GM23248 (cell line): ENCODE measurements at regions not wholly inside any gene's neighbourhood (a gene's known extent, or its start where the extent isn't known, plus 50 kb on each side); places are given as distances from the start of the nearest gene placed in this dataset.

ENCODE experiments used
- DNase-seq: peaks from one replicate; pipeline ENCODE4 v3.0.0-alpha.2; 2015
- H2AFZ ChIP-seq: fragments of 200-600 bp; sonication (generic); 2 replicates; pipeline ENCODE4 v1.6.1; 2016; ENCODE audit warnings: antibody characterized with exemption
- H3F3A ChIP-seq: fragments of 200-600 bp; sonication (generic); 2 replicates; pipeline ENCODE4 v1.6.1; 2016; ENCODE audit warnings: mild to moderate bottlenecking, antibody characterized with exemption, mixed run types; ENCODE audit not compliant: insufficient read depth
- H3K27ac ChIP-seq: fragments of 200-600 bp; sonication (generic); 2 replicates; pipeline ENCODE4 v1.5.1; 2016; ENCODE audit warnings: mild to moderate bottlenecking
- H3K27me3 ChIP-seq: fragments of 200-600 bp; sonication (generic); replicated peaks from 2 replicates; pipeline ENCODE4 v1.6.1; 2016; ENCODE audit warnings: mild to moderate bottlenecking; ENCODE audit not compliant: insufficient read depth
- H3K36me3 ChIP-seq: fragments of 200-600 bp; sonication (generic); 2 replicates; pipeline ENCODE4 v1.6.1; 2016; ENCODE audit warnings: low read depth, mild to moderate bottlenecking
- H3K4me1 ChIP-seq: fragments of 200-600 bp; sonication (generic); 2 replicates; pipeline ENCODE4 v1.6.1; 2016; ENCODE audit warnings: mild to moderate bottlenecking; ENCODE audit not compliant: insufficient read depth
- H3K4me2 ChIP-seq: fragments of 200-600 bp; sonication (generic); one replicate; pipeline ENCODE4 v1.6.1; 2016; ENCODE audit warnings: mild to moderate bottlenecking; ENCODE audit not compliant: unreplicated experiment
- H3K4me3 ChIP-seq: fragments of 200-600 bp; sonication (generic); 2 replicates; pipeline ENCODE4 v1.5.1; 2016; ENCODE audit warnings: mild to moderate bottlenecking
- H3K79me2 ChIP-seq: fragments of 200-600 bp; sonication (generic); 2 replicates; pipeline ENCODE4 v1.6.1; 2016; ENCODE audit warnings: mild to moderate bottlenecking; ENCODE audit not compliant: insufficient read depth
- H3K9ac ChIP-seq: fragments of 200-600 bp; sonication (generic); 2 replicates; pipeline ENCODE4 v1.6.1; 2016; ENCODE audit warnings: mild to moderate bottlenecking
- H3K9me2 ChIP-seq: fragments of 200-600 bp; sonication (generic); 2 replicates; pipeline ENCODE4 v1.6.1; 2016; ENCODE audit warnings: mixed run types, mild to moderate bottlenecking, moderate library complexity; ENCODE audit not compliant: insufficient read depth
- H3K9me3 ChIP-seq: fragments of 200-600 bp; sonication (generic); one replicate; pipeline ENCODE4 v1.6.1; 2017; ENCODE audit warnings: low read depth
- H4K20me1 ChIP-seq: fragments of 200-600 bp; sonication (generic); 2 replicates; pipeline ENCODE4 v1.6.0; 2016; ENCODE audit not compliant: insufficient read depth
- EZH2 ChIP-seq: fragments of 200-600 bp; sonication (generic); IDR thresholded peaks from 2 replicates; pipeline ENCODE4 v1.6.1; 2018; ENCODE audit warnings: antibody characterized with exemption, mild to moderate bottlenecking; ENCODE audit not compliant: insufficient read depth, poor library complexity, severe bottlenecking
- EZH2phosphoT487 ChIP-seq: fragments of 200-600 bp; sonication (generic); IDR thresholded peaks from 2 replicates; pipeline ENCODE4 v1.6.1; 2018; ENCODE audit warnings: antibody characterized with exemption, moderate library complexity, mild to moderate bottlenecking, low read depth; ENCODE audit not compliant: insufficient read depth
- WGBS, 2 experiments: methylation state at CpG; one replicate each; pipeline ENCODE4 v1.1.6; 2015 to 2017; ENCODE audit warnings: low lambda C conversion rate in 2 of 2, low coverage in 1 of 2; ENCODE audit errors: missing lambda C conversion rate in 2 of 2; 5-methylcytosine and 5-hydroxymethylcytosine counted together
- in situ Hi-C: fragments of 300-500 bp; cut with MboI; formaldehyde crosslinking; loops from 2 replicates; pipeline ENCODE4 v1.15.0; 2020

DNA sequence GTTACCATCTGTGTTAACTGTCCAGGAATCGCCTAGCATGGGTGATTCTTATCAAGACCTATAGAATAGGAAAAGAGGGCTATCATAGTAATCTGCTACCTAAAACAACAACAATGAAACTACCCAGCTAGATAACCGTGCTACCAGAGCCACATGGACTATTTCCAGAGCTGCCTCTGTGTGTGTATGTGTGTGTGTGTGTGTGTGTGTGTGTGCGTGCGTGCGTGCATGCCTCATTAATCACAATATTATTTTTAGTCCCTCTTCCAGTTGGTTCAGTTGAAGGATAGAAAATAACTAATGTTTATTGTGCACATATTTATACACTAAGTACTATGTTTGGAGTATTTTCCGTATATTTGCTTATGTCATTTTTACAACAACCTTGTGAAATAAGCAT lies 201.1 kb downstream of the SP3 start:
- Histone ChIP-seq H3K9me3 (no peaks in the 10 kb centered on the region), H2AFZ (no peak overlapping the region), H4K20me1 (no peaks in the 10 kb centered on the region), H3K9me2 (no peaks in the 10 kb centered on the region), H3F3A (no peaks in the 10 kb centered on the region), H3K79me2 (no peaks in the 10 kb centered on the region), H3K9ac (no peak overlapping the region), H3K4me2 (no peak overlapping the region), H3K4me3 (no peak overlapping the region), H3K36me3 (no peaks in the 10 kb centered on the region), H3K27me3 (no peaks in the 10 kb centered on the region; the same call in 1 of the 2 replicates), H3K4me1 (no peaks in the 10 kb centered on the region), H3K27ac (no peak overlapping the region)
- TF ChIP-seq EZH2 = no peak
- no peak for TF ChIP-seq EZH2phosphoT487
- WGBS, 2 experiments = 58 to 62% methylated on average over 6 of the region's 6 CpGs
- in situ Hi-C loops = no loop called here
- no peak for DNase-seq

GRCh38 chr2:173766537-173767289 lies 198.5 kb downstream of the SP3 start:
- WGBS, 2 experiments = 68 to 70% methylated on average over 8 of the region's 8 CpGs
- in situ Hi-C loops = no loop called here
- H3F3A ChIP-seq = no peaks in the 10 kb centered on the region

DNA sequence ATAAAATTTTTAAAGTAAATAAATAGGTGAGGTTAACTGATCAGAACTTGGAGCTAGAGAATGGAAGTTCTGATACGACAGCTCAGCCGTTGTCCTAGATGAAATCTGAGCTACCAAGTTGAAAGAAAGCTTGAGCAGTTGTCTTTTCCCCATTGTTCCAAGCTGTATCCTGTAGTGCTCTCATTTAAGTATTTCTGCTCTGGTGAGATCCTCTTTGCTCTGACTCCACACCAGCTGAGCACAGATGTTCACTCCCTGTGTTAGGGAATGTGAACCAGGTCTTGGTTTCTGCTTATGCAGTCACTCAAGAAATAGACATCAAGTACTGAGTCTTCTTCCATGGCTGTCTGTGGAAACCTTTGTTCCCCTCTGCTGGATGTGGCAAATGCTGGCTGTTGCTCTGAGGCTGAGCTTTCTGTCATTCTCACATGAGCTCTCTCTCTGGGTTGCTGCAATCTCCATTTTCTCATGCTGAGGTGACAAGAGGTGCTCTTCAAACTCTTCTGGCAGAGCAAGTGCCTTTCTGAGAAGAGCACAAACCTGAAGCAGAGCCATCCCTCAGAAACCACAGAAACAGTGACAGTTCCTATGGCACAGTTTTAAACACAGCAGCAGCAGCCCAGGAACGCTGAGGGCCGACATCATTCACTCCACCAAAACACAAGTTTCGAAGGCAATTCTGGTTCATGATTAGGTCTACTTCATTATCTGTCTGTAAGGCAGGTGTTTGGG lies 194.1 kb downstream of the SP3 start:
- Histone ChIP-seq H3K9me2 (no peaks in the 10 kb centered on the region), H3K27me3 (no peaks in the 10 kb centered on the region; the same call in none of the 2 replicates), H2AFZ (no peak overlapping the region), H3K79me2 (no peaks in the 10 kb centered on the region), H3F3A (no peaks in the 10 kb centered on the region), H4K20me1 (no peaks in the 10 kb centered on the region), H3K27ac (no peak overlapping the region), H3K4me3 (no peak overlapping the region), H3K9me3 (no peaks in the 10 kb centered on the region), H3K36me3 (no peaks in the 10 kb centered on the region), H3K4me2 (no peak overlapping the region), H3K4me1 (no peaks in the 10 kb centered on the region), H3K9ac (no peak overlapping the region)
- TF ChIP-seq EZH2phosphoT487 = no peak
- TF ChIP-seq EZH2 = no peak
- in situ Hi-C loops = no loop called here
- WGBS, 2 experiments = 68 to 69% methylated on average over 5 of the region's 5 CpGs
- DNase-seq = no peak

More at GRCh38 chr2:173766537-173767289, 198.5 kb downstream of the SP3 start:
- Histone ChIP-seq H3K27me3 (no peaks in the 10 kb centered on the region; the same call in none of the 2 replicates), H4K20me1 (no peaks in the 10 kb centered on the region), H2AFZ (no peak overlapping the region), H3K9ac (no peak overlapping the region), H3K9me3 (no peaks in the 10 kb centered on the region), H3K27ac (no peak overlapping the region), H3K4me2 (no peak overlapping the region), H3K4me1 (no peaks in the 10 kb centered on the region), H3K9me2 (no peaks in the 10 kb centered on the region), H3K36me3 (no peaks in the 10 kb centered on the region), H3K4me3 (no peak overlapping the region), H3K79me2 (no peaks in the 10 kb centered on the region)
- TF ChIP-seq EZH2 (no peak), EZH2phosphoT487 (no peak)
- no peak for DNase-seq

DNA sequence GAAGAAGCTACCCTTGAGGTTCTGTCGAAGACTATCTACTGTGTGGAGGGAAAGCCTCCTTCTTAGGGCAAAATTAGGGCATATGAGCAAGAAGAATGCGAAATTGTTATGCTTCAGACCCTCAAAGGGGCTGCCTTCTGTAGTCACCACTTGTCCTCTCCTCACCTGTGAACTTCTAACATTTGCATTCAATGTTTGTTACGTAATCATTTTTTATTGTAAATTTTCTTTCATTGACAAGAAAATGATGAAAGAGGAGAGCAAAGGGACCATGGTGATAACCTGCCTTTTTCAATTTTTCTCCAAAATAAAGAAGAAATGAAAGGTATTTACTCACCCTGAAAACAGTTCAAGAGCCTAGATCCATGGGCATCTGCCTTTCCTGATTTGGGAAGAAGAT lies 193.0 kb downstream of the SP3 start:
- no peak overlapping the region for H2AFZ ChIP-seq
- no peaks in the 10 kb centered on the region for H3K79me2 ChIP-seq
- no peak overlapping the region for H3K4me3 ChIP-seq
- DNase-seq = no peak
- no peak overlapping the region for H3K27ac ChIP-seq
- H3K9ac ChIP-seq = no peak overlapping the region
- H3K27me3 ChIP-seq = no peaks in the 10 kb centered on the region; the same call in none of the 2 replicates
- H3F3A ChIP-seq = no peaks in the 10 kb centered on the region
- H3K9me2 ChIP-seq = no peaks in the 10 kb centered on the region
- in situ Hi-C loops = no loop called here
- H3K4me1 ChIP-seq = no peaks in the 10 kb centered on the region
- TF ChIP-seq EZH2 = no peak
- no peak for TF ChIP-seq EZH2phosphoT487
- H3K36me3 ChIP-seq = no peaks in the 10 kb centered on the region
- 40 to 53% methylated on average over 3 of the region's 3 CpGs for WGBS, 2 experiments
- H4K20me1 ChIP-seq = no peaks in the 10 kb centered on the region
- no peak overlapping the region for H3K4me2 ChIP-seq
- H3K9me3 ChIP-seq = no peaks in the 10 kb centered on the region
